ENCODE measurements at regions not wholly inside any gene's neighbourhood (a gene's known extent, or its start where the extent isn't known, plus 50 kb on each side); places are given as distances from the start of the nearest gene placed in this dataset.

- 88 to 94% (median 88%) methylated on average over 1 of the region's 1 CpG for WGBS, 3 donors
- TF ChIP-seq EP300 (IDR thresholded peaks at IDR 0.05): no peak
- TF ChIP-seq POLR2A (IDR thresholded peaks at IDR 0.05): no peak
- no peak for TF ChIP-seq CTCF (IDR thresholded peaks at IDR 0.05)
- DNase-seq: no peak
- Histone ChIP-seq H3K4me1 (ENCODE audit: insufficient read depth) (no peaks in the 10 kb centered on the region), H3K36me3 (no peaks in the 10 kb centered on the region), H3K4me3 (no peak overlapping the region), H3K27ac (no peak overlapping the region), H3K9me3 (no peaks in the 10 kb centered on the region), H3K27me3 (no peaks in the 10 kb centered on the region)
- intact Hi-C loops (cut with DNase I): loop anchor here in 1 of 4 donors (5.0 kb wide), 1 partner anchor 157 kb away; no protein-coding TSS in a partner anchor
Measured at GRCh38 chr4:125515016-125515415, 200.3 kb downstream of the FAT4 start.

GRCh38 chr4:125517831-125518230, 203.1 kb downstream of the FAT4 start:
- no peaks in the 10 kb centered on the region for H3K36me3 ChIP-seq
- intact Hi-C loops (cut with DNase I): loop anchor here in 1 of 4 donors (5.0 kb wide), 1 partner anchor 154 kb away; no protein-coding TSS in a partner anchor
- WGBS, 3 donors: 13 to 37% (median 25%) methylated on average over 2 of the region's 2 CpGs
- no peaks in the 10 kb centered on the region for H3K27me3 ChIP-seq
- TF ChIP-seq CTCF (IDR thresholded peaks at IDR 0.05) (no peak), EP300 (IDR thresholded peaks at IDR 0.05) (no peak), POLR2A (IDR thresholded peaks at IDR 0.05) (no peak)
- H3K4me1 ChIP-seq (ENCODE audit: insufficient read depth): no peaks in the 10 kb centered on the region
- no peaks in the 10 kb centered on the region for H3K9me3 ChIP-seq
- no peak overlapping the region for H3K4me3 ChIP-seq
- no peak for DNase-seq
- no peak overlapping the region for H3K27ac ChIP-seq

GRCh38 chr4:125518281-125518680, 203.5 kb downstream of the FAT4 start:
- Histone ChIP-seq H3K4me3 (no peak overlapping the region), H3K36me3 (no peaks in the 10 kb centered on the region), H3K9me3 (no peaks in the 10 kb centered on the region), H3K4me1 (ENCODE audit: insufficient read depth) (no peaks in the 10 kb centered on the region), H3K27ac (no peak overlapping the region), H3K27me3 (no peaks in the 10 kb centered on the region)
- 63 to 84% (median 79%) methylated on average over 1 of the region's 1 CpG for WGBS, 3 donors
- intact Hi-C loops (cut with DNase I): loop anchor here in 1 of 4 donors (5.0 kb wide), 1 partner anchor 154 kb away; no protein-coding TSS in a partner anchor
- TF ChIP-seq EP300 (IDR thresholded peaks at IDR 0.05): no peak
- TF ChIP-seq POLR2A (IDR thresholded peaks at IDR 0.05): no peak
- no peak for TF ChIP-seq CTCF (IDR thresholded peaks at IDR 0.05)
- DNase-seq: no peak

- intact Hi-C loops (cut with DNase I): loop anchor here in 1 of 4 donors (5.0 kb wide), 1 partner anchor 153 kb away; no protein-coding TSS in a partner anchor
- 63 to 74% (median 63%) methylated on average over 6 of the region's 6 CpGs for WGBS, 3 donors
- no peaks in the 10 kb centered on the region for H3K9me3 ChIP-seq
Measured at GRCh38 chr4:125519371-125520146, 204.8 kb downstream of the FAT4 start.

More at GRCh38 chr4:125519371-125520146, 204.8 kb downstream of the FAT4 start:
- Histone ChIP-seq H3K4me1 (ENCODE audit: insufficient read depth) (no peaks in the 10 kb centered on the region), H3K36me3 (no peaks in the 10 kb centered on the region), H3K4me3 (no peak overlapping the region), H3K27me3 (no peaks in the 10 kb centered on the region), H3K27ac (no peak overlapping the region)
- DNase-seq: no peak
- TF ChIP-seq EP300 (IDR thresholded peaks at IDR 0.05) (no peak), POLR2A (IDR thresholded peaks at IDR 0.05) (no peak), CTCF (IDR thresholded peaks at IDR 0.05) (no peak)
